ENCODE measurements at regions not wholly inside any gene's neighbourhood (a gene's known extent, or its start where the extent isn't known, plus 50 kb on each side); places are given as distances from the start of the nearest gene placed in this dataset.

- TF ChIP-seq CTCF (IDR thresholded peaks at IDR 0.05; ENCODE audit: control extremely low read depth in 1 of 3, insufficient read depth in 1 of 3, low read depth in 1 of 3, low read length in 3 of 3) (no peak), SP1 (IDR thresholded peaks at IDR 0.05; ENCODE audit: low read depth, low read length) (no peak), YY1 (IDR thresholded peaks at IDR 0.05; ENCODE audit: low read depth, low read length) (no peak), POLR2A (IDR thresholded peaks at IDR 0.05; ENCODE audit: control extremely low read depth in 1 of 2, low read depth in 2 of 2, low read length in 2 of 2) (no peak), GABPA (IDR thresholded peaks at IDR 0.05; ENCODE audit: borderline replicate concordance, insufficient read depth, low read length) (no peak), ZNF274 (IDR thresholded peaks at IDR 0.05; ENCODE audit: borderline replicate concordance, extremely low read depth, low read length) (no peak), KDM1A (IDR thresholded peaks at IDR 0.05; ENCODE audit: borderline replicate concordance, low read length) (no peak)
Measured at GRCh38 chr14:106876711-106877110, 1350.3 kb downstream of the TMEM121 start.

All from H1 (cell line).